ENCODE measurements at regions not wholly inside any gene's neighbourhood (a gene's known extent, or its start where the extent isn't known, plus 50 kb on each side); places are given as distances from the start of the nearest gene placed in this dataset.

GRCh38 chr18:57220930-57221483 is 74.1 kb downstream of the BOD1L2 start:
- no peak for ATAC-seq (replicated peaks)
- DNase-seq: no peak
- no peak overlapping the region for H3K4me3 Mint-ChIP-seq
- H3K9me3 Mint-ChIP-seq: no peaks in the 10 kb centered on the region
- H3K4me1 Mint-ChIP-seq: no peaks in the 10 kb centered on the region
- H3K36me3 Mint-ChIP-seq: no peaks in the 10 kb centered on the region
- peaks cover 26% of the 10 kb centered on the region in 2 donors for H3K27me3 Mint-ChIP-seq
- H3K27ac Mint-ChIP-seq: no peak overlapping the region

GRCh38 chr18:57223144-57223870 is 76.4 kb downstream of the BOD1L2 start:
- H3K4me1 Mint-ChIP-seq: no peaks in the 10 kb centered on the region
- H3K4me3 Mint-ChIP-seq: no peak overlapping the region
- H3K36me3 Mint-ChIP-seq: no peaks in the 10 kb centered on the region
- DNase-seq (no peak), ATAC-seq (replicated peaks) (no peak)
- H3K9me3 Mint-ChIP-seq: peaks cover 0 to under 1% of the 10 kb centered on the region in 2 donors
- H3K27me3 Mint-ChIP-seq: peaks cover 24 to 26% of the 10 kb centered on the region in 2 donors
- no peak overlapping the region for H3K27ac Mint-ChIP-seq

- H3K4me1 Mint-ChIP-seq: no peaks in the 10 kb centered on the region
- ATAC-seq (replicated peaks) (no peak), DNase-seq (no peak)
- peaks cover 2 to 9% of the 10 kb centered on the region in 2 donors for H3K9me3 Mint-ChIP-seq
- no peaks in the 10 kb centered on the region for H3K36me3 Mint-ChIP-seq
- peaks cover 16 to 29% of the 10 kb centered on the region in 2 donors for H3K27me3 Mint-ChIP-seq
- H3K27ac Mint-ChIP-seq: no peak overlapping the region
- no peak overlapping the region for H3K4me3 Mint-ChIP-seq
These were observed 84.1 kb downstream of the BOD1L2 start for GRCh38 chr18:57230861-57231585.

GRCh38 chr18:57231864-57232263 is 85.0 kb downstream of the BOD1L2 start:
- no peak for DNase-seq
- no peaks in the 10 kb centered on the region for H3K4me1 Mint-ChIP-seq
- H3K9me3 Mint-ChIP-seq: peaks cover 2 to 9% of the 10 kb centered on the region in 2 donors
- no peak overlapping the region for H3K27ac Mint-ChIP-seq
- H3K4me3 Mint-ChIP-seq: no peak overlapping the region
- peaks cover 11 to 24% of the 10 kb centered on the region in 2 donors for H3K27me3 Mint-ChIP-seq
- H3K36me3 Mint-ChIP-seq: no peaks in the 10 kb centered on the region
- ATAC-seq (replicated peaks): no peak

DNA sequence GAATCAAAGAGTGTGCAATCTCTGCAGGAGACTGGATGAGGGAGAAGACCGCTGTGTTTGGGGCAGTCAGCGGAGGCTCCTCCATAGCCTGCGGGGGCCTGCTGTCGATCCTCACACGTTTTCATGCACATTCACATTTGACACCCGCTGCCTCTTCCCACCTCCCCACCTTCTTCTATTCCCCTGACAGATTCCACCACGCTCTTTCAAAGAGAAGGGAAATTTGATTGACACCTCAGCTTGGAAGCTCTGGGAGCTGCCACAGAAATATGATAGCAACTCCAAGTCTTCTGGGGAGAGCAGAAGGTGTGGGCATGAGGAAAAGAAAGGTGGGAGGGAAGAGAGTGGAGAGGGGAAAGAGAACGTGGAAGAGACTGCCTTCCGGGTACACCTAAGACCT is 87.5 kb downstream of the BOD1L2 start:
- Mint-ChIP-seq H3K27me3 (peaks cover 8 to 17% of the 10 kb centered on the region in 2 donors), H3K9me3 (peaks cover 0 to 2% of the 10 kb centered on the region in 2 donors), H3K36me3 (no peaks in the 10 kb centered on the region), H3K4me1 (no peaks in the 10 kb centered on the region), H3K4me3 (no peak overlapping the region), H3K27ac (no peak overlapping the region)
- DNase-seq (no peak), ATAC-seq (replicated peaks) (no peak)

DNA sequence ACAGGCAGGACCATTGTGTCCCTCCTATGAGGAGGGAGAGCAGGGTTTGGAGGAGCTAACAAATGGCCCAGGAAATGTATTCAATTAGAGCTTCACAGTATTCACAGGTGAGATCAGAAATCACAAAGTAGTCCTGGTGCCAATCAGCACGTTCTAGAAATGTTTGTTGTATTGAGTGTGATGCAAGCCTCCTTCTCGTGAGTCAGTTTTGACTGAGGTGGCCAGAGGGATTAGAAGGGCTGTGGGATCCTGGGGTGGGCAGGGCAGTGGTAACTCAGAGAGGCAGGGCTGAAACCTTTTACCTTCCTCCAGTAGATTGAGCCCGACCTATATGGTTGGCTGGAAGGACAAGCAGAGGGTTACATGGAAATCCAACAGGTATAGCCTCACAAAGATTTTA is 95.0 kb downstream of the BOD1L2 start:
- Mint-ChIP-seq H3K4me3 (no peak overlapping the region), H3K27ac (no peak overlapping the region), H3K36me3 (no peaks in the 10 kb centered on the region), H3K9me3 (peaks cover 0 to 2% of the 10 kb centered on the region in 2 donors), H3K27me3 (peaks cover 0 to 10% of the 10 kb centered on the region in 2 donors), H3K4me1 (no peaks in the 10 kb centered on the region)
- DNase-seq (no peak), ATAC-seq (replicated peaks) (no peak)

- Mint-ChIP-seq H3K27me3 (peaks cover 0 to 10% of the 10 kb centered on the region in 2 donors), H3K4me3 (no peak overlapping the region), H3K9me3 (peaks cover 0 to 2% of the 10 kb centered on the region in 2 donors), H3K4me1 (no peaks in the 10 kb centered on the region), H3K27ac (no peak overlapping the region), H3K36me3 (no peaks in the 10 kb centered on the region)
- ATAC-seq (replicated peaks): no peak
- DNase-seq: no peak
These were observed 95.4 kb downstream of the BOD1L2 start for GRCh38 chr18:57242285-57242684.

DNA sequence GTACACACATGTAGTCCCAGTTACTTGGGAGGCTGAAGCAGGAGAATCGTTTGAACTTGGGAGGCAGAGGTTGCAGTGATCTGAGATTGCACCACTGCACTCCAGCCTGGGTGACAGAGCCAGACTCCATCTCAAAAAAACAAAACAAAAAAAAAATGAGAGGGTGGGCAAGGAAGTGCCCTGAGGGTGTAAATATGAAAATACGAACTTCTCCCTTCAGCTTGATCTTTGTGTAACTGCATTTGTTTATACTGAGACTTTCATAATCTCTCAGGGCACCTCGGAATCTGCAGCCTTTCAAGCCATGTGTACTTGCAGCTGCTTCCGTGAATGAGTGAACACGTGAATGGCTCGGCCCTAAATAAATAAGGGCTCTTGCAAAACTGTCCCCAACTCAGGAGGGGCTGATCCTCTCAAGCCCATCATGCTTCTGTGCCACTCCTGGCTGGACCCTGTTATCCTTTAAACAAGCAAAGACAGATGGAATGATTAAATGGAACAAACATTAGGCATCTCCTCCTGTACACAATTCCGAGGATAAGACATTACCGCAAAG is 96.8 kb downstream of the BOD1L2 start:
- peaks cover 0 to 10% of the 10 kb centered on the region in 2 donors for H3K27me3 Mint-ChIP-seq
- DNase-seq: no peak
- H3K36me3 Mint-ChIP-seq: no peaks in the 10 kb centered on the region
- no peak for ATAC-seq (replicated peaks)
- H3K4me1 Mint-ChIP-seq: no peaks in the 10 kb centered on the region
- H3K9me3 Mint-ChIP-seq: peaks cover 0 to 2% of the 10 kb centered on the region in 2 donors
- no peak overlapping the region for H3K27ac Mint-ChIP-seq
- no peak overlapping the region for H3K4me3 Mint-ChIP-seq

- peaks cover 0 to 2% of the 10 kb centered on the region in 2 donors for H3K9me3 Mint-ChIP-seq
- no peak overlapping the region for H3K27ac Mint-ChIP-seq
- H3K4me1 Mint-ChIP-seq: no peaks in the 10 kb centered on the region
- H3K27me3 Mint-ChIP-seq: peaks cover 15 to 17% of the 10 kb centered on the region in 2 donors
- ATAC-seq (replicated peaks) (no peak), DNase-seq (no peak)
- no peaks in the 10 kb centered on the region for H3K36me3 Mint-ChIP-seq
- H3K4me3 Mint-ChIP-seq: no peak overlapping the region
These were observed 102.3 kb downstream of the BOD1L2 start for GRCh38 chr18:57249179-57249578.

GRCh38 chr18:57249883-57250282 is 102.5 kb upstream of the ST8SIA3 start:
- Mint-ChIP-seq H3K36me3 (no peaks in the 10 kb centered on the region), H3K27ac (no peak overlapping the region), H3K4me1 (no peaks in the 10 kb centered on the region), H3K4me3 (no peak overlapping the region), H3K9me3 (peaks cover 0 to 2% of the 10 kb centered on the region in 2 donors), H3K27me3 (peaks cover 19% of the 10 kb centered on the region in 2 donors)
- ATAC-seq (replicated peaks) (no peak), DNase-seq (no peak)

GRCh38 chr18:57251747-57252146 is 100.6 kb upstream of the ST8SIA3 start:
- Mint-ChIP-seq H3K27ac (no peak overlapping the region), H3K36me3 (no peaks in the 10 kb centered on the region), H3K27me3 (peaks cover 19% of the 10 kb centered on the region in 2 donors), H3K4me1 (no peaks in the 10 kb centered on the region), H3K4me3 (no peak overlapping the region), H3K9me3 (peaks cover 0 to 2% of the 10 kb centered on the region in 2 donors)
- DNase-seq: no peak
- ATAC-seq (replicated peaks): no peak

GRCh38 chr18:57253903-57254302 is 98.5 kb upstream of the ST8SIA3 start:
- no peaks in the 10 kb centered on the region for H3K36me3 Mint-ChIP-seq
- H3K4me1 Mint-ChIP-seq: no peaks in the 10 kb centered on the region
- H3K27me3 Mint-ChIP-seq: peaks cover 19 to 29% of the 10 kb centered on the region in 2 donors
- peaks cover 2 to 4% of the 10 kb centered on the region in 2 donors for H3K9me3 Mint-ChIP-seq
- no peak overlapping the region for H3K4me3 Mint-ChIP-seq
- no peak overlapping the region for H3K27ac Mint-ChIP-seq
- ATAC-seq (replicated peaks): no peak
- DNase-seq: no peak

DNA sequence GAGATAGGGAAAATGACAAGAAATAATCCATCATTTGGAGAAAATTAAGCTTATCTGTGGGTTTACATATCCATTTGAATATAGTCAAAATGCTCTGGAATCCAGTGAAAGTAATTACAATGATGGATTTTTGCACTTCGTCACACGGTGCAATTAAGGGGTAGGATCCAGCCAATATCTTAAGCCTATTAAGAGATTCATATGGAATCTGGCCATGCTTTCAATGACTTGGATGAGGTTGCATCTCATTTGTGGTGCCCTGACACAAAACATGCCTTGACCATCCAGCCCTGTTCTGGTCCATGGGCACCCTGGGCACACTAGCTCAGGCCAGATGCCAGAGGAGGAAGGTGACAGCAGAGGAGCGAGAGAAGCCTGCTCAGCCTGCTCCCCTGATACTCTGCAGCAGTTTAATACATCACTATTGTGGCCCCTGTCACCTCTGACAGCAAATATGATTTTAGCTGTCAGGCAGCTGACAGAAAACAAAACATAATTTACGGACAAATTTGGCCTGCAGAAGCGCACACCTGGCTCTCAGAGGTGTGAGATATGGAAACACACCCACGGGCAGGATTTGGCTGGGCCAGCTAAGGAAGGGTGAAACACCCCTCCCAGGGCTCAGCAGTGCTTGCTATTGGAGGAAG is 94.1 kb upstream of the ST8SIA3 start:
- no peaks in the 10 kb centered on the region for H3K36me3 Mint-ChIP-seq
- no peak for ATAC-seq (replicated peaks)
- H3K4me1 Mint-ChIP-seq: no peaks in the 10 kb centered on the region
- H3K4me3 Mint-ChIP-seq: no peak overlapping the region
- no peak overlapping the region for H3K27ac Mint-ChIP-seq
- H3K9me3 Mint-ChIP-seq: peaks cover 4 to 5% of the 10 kb centered on the region in 2 donors
- DNase-seq: no peak
- H3K27me3 Mint-ChIP-seq: peaks cover 18 to 19% of the 10 kb centered on the region in 2 donors

GRCh38 chr18:57267368-57267925 is 84.9 kb upstream of the ST8SIA3 start:
- ATAC-seq (replicated peaks): no peak
- H3K36me3 Mint-ChIP-seq: no peaks in the 10 kb centered on the region
- no peak overlapping the region for H3K4me3 Mint-ChIP-seq
- H3K9me3 Mint-ChIP-seq: no peaks in the 10 kb centered on the region
- H3K27me3 Mint-ChIP-seq: peaks cover 4 to 5% of the 10 kb centered on the region in 2 donors
- no peaks in the 10 kb centered on the region for H3K4me1 Mint-ChIP-seq
- DNase-seq: no peak
- no peak overlapping the region for H3K27ac Mint-ChIP-seq

All from stimulated activated naive B cell treated with anti-CD40 and anti-IgM and Interleukin-4, amounts not matched to agents 10 μg/mL and 1 μg/mL and 100 μg/mL, for 72 hours (primary cell).